ENCODE measurements at regions not wholly inside any gene's neighbourhood (a gene's known extent, or its start where the extent isn't known, plus 50 kb on each side); places are given as distances from the start of the nearest gene placed in this dataset.

GRCh38 chr20:12211361-12211760 lies 293.7 kb downstream of the BTBD3 start:
- no peak for DNase-seq
- Histone ChIP-seq H3K27me3 (ENCODE audit: control insufficient read depth in 2 of 2, insufficient read depth in 2 of 2, low read length in 2 of 2) (no peaks in the 10 kb centered on the region), H3K4me3 (replicated peaks in 1 of 3; ENCODE audit: low read depth in 2 of 3, low read length in 3 of 3) (no peak overlapping the region), H3K27ac (ENCODE audit: low read depth in 1 of 2, low read length in 2 of 2) (no peak overlapping the region), H3K79me2 (ENCODE audit: insufficient read depth, low read length) (no peaks in the 10 kb centered on the region), H3K4me2 (replicated peaks; ENCODE audit: extremely low read depth, low read length, poor library complexity, severe bottlenecking) (no peak overlapping the region), H2AFZ (ENCODE audit: insufficient read depth, low read depth, low read length, poor library complexity, severe bottlenecking) (no peak overlapping the region), H3K9me3 (replicated peaks in 1 of 2; ENCODE audit: control insufficient read depth in 1 of 2, insufficient read depth in 1 of 2, low read length in 2 of 2) (no peaks in the 10 kb centered on the region), H3K4me1 (ENCODE audit: control insufficient read depth in 1 of 2, insufficient read depth in 2 of 2, low read length in 2 of 2) (no peaks in the 10 kb centered on the region), H3K36me3 (replicated peaks in 1 of 2; ENCODE audit: control insufficient read depth in 1 of 2, insufficient read depth in 2 of 2, low read length in 2 of 2) (no peaks in the 10 kb centered on the region), H4K20me1 (ENCODE audit: insufficient read depth, low read length) (no peaks in the 10 kb centered on the region), H3K9ac (ENCODE audit: insufficient read depth, low read length, poor library complexity, severe bottlenecking) (no peak overlapping the region)
- WGBS (ENCODE audit: insufficient coverage) = 34% methylated on average over 3 of the region's 4 CpGs
- intact Hi-C loops (cut with micrococcal nuclease) = no loop called here
- TF ChIP-seq CTCF (IDR thresholded peaks at IDR 0.05) = no peak
- Mint-ChIP-seq H3K4me1 (no peaks in the 10 kb centered on the region), H3K27ac (no peak overlapping the region), H3K4me3 (no peak overlapping the region), H3K9me3 (peaks cover 0 to 3% (median 0%) of the 10 kb centered on the region in 7 donors), H3K27me3 (ENCODE audit: low read depth in 3 of 3) (peaks cover 0 to 2% (median 1%) of the 10 kb centered on the region in 3 donors), H3K36me3 (no peaks in the 10 kb centered on the region)

- Histone ChIP-seq H3K27me3 (ENCODE audit: control insufficient read depth in 2 of 2, insufficient read depth in 2 of 2, low read length in 2 of 2) (no peaks in the 10 kb centered on the region), H3K4me1 (ENCODE audit: control insufficient read depth in 1 of 2, insufficient read depth in 2 of 2, low read length in 2 of 2) (no peaks in the 10 kb centered on the region), H3K9me3 (replicated peaks in 1 of 2; ENCODE audit: control insufficient read depth in 1 of 2, insufficient read depth in 1 of 2, low read length in 2 of 2) (no peaks in the 10 kb centered on the region), H3K27ac (ENCODE audit: low read depth in 1 of 2, low read length in 2 of 2) (no peak overlapping the region), H2AFZ (ENCODE audit: insufficient read depth, low read depth, low read length, poor library complexity, severe bottlenecking) (no peak overlapping the region), H3K9ac (ENCODE audit: insufficient read depth, low read length, poor library complexity, severe bottlenecking) (no peak overlapping the region), H3K4me2 (replicated peaks; ENCODE audit: extremely low read depth, low read length, poor library complexity, severe bottlenecking) (no peak overlapping the region), H3K79me2 (ENCODE audit: insufficient read depth, low read length) (no peaks in the 10 kb centered on the region), H3K36me3 (replicated peaks in 1 of 2; ENCODE audit: control insufficient read depth in 1 of 2, insufficient read depth in 2 of 2, low read length in 2 of 2) (no peaks in the 10 kb centered on the region), H4K20me1 (ENCODE audit: insufficient read depth, low read length) (no peaks in the 10 kb centered on the region), H3K4me3 (replicated peaks in 1 of 3; ENCODE audit: low read depth in 2 of 3, low read length in 3 of 3) (no peak overlapping the region)
- no peak for DNase-seq
- TF ChIP-seq CTCF (IDR thresholded peaks at IDR 0.05) = no peak
- no peaks in the 10 kb centered on the region for H3K4me1 Mint-ChIP-seq
- intact Hi-C loops (cut with micrococcal nuclease) = no loop called here
- H3K9me3 Mint-ChIP-seq = peaks cover 0 to 2% (median 0%) of the 10 kb centered on the region in 7 donors
- H3K27ac Mint-ChIP-seq = no peak overlapping the region
- no peaks in the 10 kb centered on the region for H3K36me3 Mint-ChIP-seq
- peaks cover 1 to 2% (median 2%) of the 10 kb centered on the region in 3 donors for H3K27me3 Mint-ChIP-seq (ENCODE audit: low read depth in 3 of 3)
- no peak overlapping the region for H3K4me3 Mint-ChIP-seq
Observed at GRCh38 chr20:12217382-12217781, 299.7 kb downstream of the BTBD3 start.

Measured in CD14-positive monocyte (primary cell).